K562 (cell line): ENCODE measurements at regions not wholly inside any gene's neighbourhood (a gene's known extent, or its start where the extent isn't known, plus 50 kb on each side); places are given as distances from the start of the nearest gene placed in this dataset.

Source experiments
- BRF1 ChIP-seq: IDR thresholded peaks from 3 replicates; pipeline ENCODE4 v1.6.1; 2011; ENCODE audit warnings: borderline replicate concordance, mild to moderate bottlenecking; ENCODE audit not compliant: insufficient read length; ENCODE audit errors: extremely low read depth
- HOMEZ ChIP-seq: fragments of 250-450 bp; sonication (Bioruptor Pico); IDR thresholded peaks from 2 replicates; pipeline ENCODE4 v1.4.0; 2020; ENCODE audit warnings: mild to moderate bottlenecking, moderate library complexity
- ILF3 ChIP-seq: fragments of 450-650 bp; IDR thresholded peaks from 2 replicates; pipeline ENCODE4 v1.6.1; 2018; ENCODE audit warnings: antibody characterized with exemption, mild to moderate bottlenecking, moderate library complexity, borderline replicate concordance
- PTRF ChIP-seq: fragments of 450-650 bp; IDR thresholded peaks from 2 replicates; pipeline ENCODE4 v1.6.1; 2016; ENCODE audit warnings: mild to moderate bottlenecking, missing genetic modification characterization, missing compliant biosample characterization
- REST ChIP-seq, 2 experiments: fragments of 450-650 bp; formaldehyde crosslinking in 1 of 2; IDR thresholded peaks; 2 replicates each; pipeline versions ENCODE4 v1.4.0 to v1.6.1; 2014 to 2020; ENCODE audit warnings: mild to moderate bottlenecking in 2 of 2, borderline replicate concordance in 1 of 2, low read depth in 1 of 2
- TFAM ChIP-seq: fragments of 250-450 bp; sonication (Bioruptor Pico); conservative IDR thresholded peaks from 2 replicates; pipeline ENCODE4 v1.5.0; 2021; ENCODE audit warnings: mild to moderate bottlenecking, moderate library complexity
- ZBTB5 ChIP-seq: fragments of 450-650 bp; IDR thresholded peaks from 2 replicates; pipeline ENCODE4 v1.6.1; 2017; ENCODE audit warnings: antibody characterized with exemption
- ZNF785 ChIP-seq: fragments of 250-450 bp; sonication (Bioruptor Pico); IDR thresholded peaks from 2 replicates; pipeline ENCODE4 v1.4.0; 2020; ENCODE audit warnings: mild to moderate bottlenecking

GRCh38 chr19:28737021-28737895 lies 475.7 kb downstream of the UQCRFS1 start (continued):
- TF ChIP-seq REST (IDR thresholded peaks at IDR 0.05; ENCODE audit: borderline replicate concordance) (peak; percentile 42; the same call in 1 of the 2 replicates), REST (CRISPR knock-in tag; IDR thresholded peaks at IDR 0.05; ENCODE audit: low read depth) (no peak), PTRF (no peak), ILF3 (no peak), ZNF785 (CRISPR knock-in tag) (no peak), BRF1 (no peak), ZBTB5 (no peak), HOMEZ (CRISPR knock-in tag) (no peak), TFAM (CRISPR knock-in tag) (no peak)
